SK-N-SH (cell line): ENCODE measurements at regions not wholly inside any gene's neighbourhood (a gene's known extent, or its start where the extent isn't known, plus 50 kb on each side); places are given as distances from the start of the nearest gene placed in this dataset.

Experiments
- CTCF ChIP-seq: fragments of 200-600 bp; sonication (generic); IDR thresholded peaks from 2 replicates; pipeline ENCODE4 v1.6.1; 2017; ENCODE audit warnings: antibody characterized with exemption, mild to moderate bottlenecking, moderate library complexity
- NFIC ChIP-seq: IDR thresholded peaks from 2 replicates; pipeline ENCODE4 v1.4.0; 2012; ENCODE audit warnings: borderline replicate concordance
- NRF1 ChIP-seq: IDR thresholded peaks from 2 replicates; pipeline ENCODE4 v1.6.1; 2012; ENCODE audit warnings: low read depth, mild to moderate bottlenecking, low read length
- PBX3 ChIP-seq: IDR thresholded peaks from 2 replicates; pipeline ENCODE4; 2012
- RFX5 ChIP-seq: IDR thresholded peaks from 2 replicates; pipeline ENCODE4 v1.6.1; 2012; ENCODE audit warnings: mild to moderate bottlenecking, improper control_type of control experiment, low read length

DNA sequence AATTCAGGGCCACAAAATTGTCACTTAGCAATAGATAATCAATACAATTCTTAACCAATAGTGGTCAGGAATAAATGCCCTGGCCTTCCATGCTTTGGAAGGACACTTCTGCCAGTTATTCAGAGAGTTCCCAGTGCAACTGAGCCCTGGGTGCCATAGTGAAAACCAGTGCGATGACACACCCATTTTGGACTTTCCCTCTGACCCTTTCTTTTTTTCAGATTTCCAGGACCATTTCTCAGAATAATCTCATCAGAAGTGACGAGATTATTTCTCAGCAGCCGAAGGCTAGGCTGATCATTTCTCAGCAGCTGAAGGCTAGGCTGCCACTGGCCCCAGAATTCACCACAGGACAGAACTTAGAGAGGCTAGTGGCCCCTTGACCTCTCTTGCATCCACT is 106.6 kb upstream of the MYCN start:
- TF ChIP-seq NFIC (no peak), CTCF (no peak), RFX5 (no peak), NRF1 (no peak), PBX3 (no peak)
